ENCODE measurements at regions not wholly inside any gene's neighbourhood (a gene's known extent, or its start where the extent isn't known, plus 50 kb on each side); places are given as distances from the start of the nearest gene placed in this dataset.

GRCh38 chr6:120652506-120652905, 681.8 kb downstream of the TBC1D32 start:
- Histone ChIP-seq H3K9me2 (ENCODE audit: insufficient read depth, low read length) (no peaks in the 10 kb centered on the region), H4K20me1 (ENCODE audit: insufficient read depth) (no peaks in the 10 kb centered on the region), H3K9me3 (ENCODE audit: low read length) (no peaks in the 10 kb centered on the region), H3K27me3 (ENCODE audit: insufficient read depth, low read depth, low read length) (no peaks in the 10 kb centered on the region), H3F3A (ENCODE audit: insufficient read depth, low read length, poor library complexity, severe bottlenecking) (no peaks in the 10 kb centered on the region), H3K9ac (ENCODE audit: low read length) (no peak overlapping the region), H2AFZ (ENCODE audit: low read depth, low read length) (no peak overlapping the region), H3K4me2 (ENCODE audit: low read length) (no peak overlapping the region), H3K4me3 (ENCODE audit: low read length) (no peak overlapping the region), H3K79me2 (replicated peaks; ENCODE audit: insufficient read depth, low read length) (no peaks in the 10 kb centered on the region), H3K27ac (ENCODE audit: low read length) (no peak overlapping the region), H3K36me3 (ENCODE audit: insufficient read depth, low read length) (no peaks in the 10 kb centered on the region)
- no peak for TF ChIP-seq SMC3 (conservative IDR thresholded peaks at IDR 0.05; ENCODE audit: poor library complexity)
- TF ChIP-seq CTCF (IDR thresholded peaks at IDR 0.05; ENCODE audit: poor library complexity, severe bottlenecking): no peak
- TF ChIP-seq POLR2AphosphoS5 (IDR thresholded peaks at IDR 0.05): peak; percentile 74
- no peak for TF ChIP-seq REST (IDR thresholded peaks at IDR 0.05; ENCODE audit: borderline replicate concordance)
- no peak for TF ChIP-seq MXI1 (conservative IDR thresholded peaks at IDR 0.05; ENCODE audit: poor library complexity, severe bottlenecking)
- no peak for TF ChIP-seq EZH2 (IDR thresholded peaks at IDR 0.05; ENCODE audit: borderline replicate concordance, insufficient read depth, low read length, poor library complexity, severe bottlenecking)
- TF ChIP-seq EP300 (conservative IDR thresholded peaks at IDR 0.05; ENCODE audit: poor library complexity, severe bottlenecking): peak; percentile 90
- no peak for TF ChIP-seq TAF1 (IDR thresholded peaks at IDR 0.05; ENCODE audit: low read depth)

GRCh38 chr6:120648713-120649112, 685.6 kb downstream of the TBC1D32 start:
- H3K9me2 ChIP-seq (ENCODE audit: insufficient read depth, low read length): no peaks in the 10 kb centered on the region

More at GRCh38 chr6:120648713-120649112, 685.6 kb downstream of the TBC1D32 start:
- H3K79me2 ChIP-seq (replicated peaks; ENCODE audit: insufficient read depth, low read length): no peaks in the 10 kb centered on the region
- no peaks in the 10 kb centered on the region for H3K36me3 ChIP-seq (ENCODE audit: insufficient read depth, low read length)
- no peaks in the 10 kb centered on the region for H3F3A ChIP-seq (ENCODE audit: insufficient read depth, low read length, poor library complexity, severe bottlenecking)
- H4K20me1 ChIP-seq (ENCODE audit: insufficient read depth): no peaks in the 10 kb centered on the region
- H3K27me3 ChIP-seq (ENCODE audit: insufficient read depth, low read depth, low read length): no peaks in the 10 kb centered on the region
- H3K4me2 ChIP-seq (ENCODE audit: low read length): no peak overlapping the region
- no peak overlapping the region for H3K4me3 ChIP-seq (ENCODE audit: low read length)
- H3K27ac ChIP-seq (ENCODE audit: low read length): no peak overlapping the region
- no peak overlapping the region for H2AFZ ChIP-seq (ENCODE audit: low read depth, low read length)
- H3K9ac ChIP-seq (ENCODE audit: low read length): no peak overlapping the region
- no peaks in the 10 kb centered on the region for H3K9me3 ChIP-seq (ENCODE audit: low read length)
- no peak for TF ChIP-seq EZH2 (IDR thresholded peaks at IDR 0.05; ENCODE audit: borderline replicate concordance, insufficient read depth, low read length, poor library complexity, severe bottlenecking)
- TF ChIP-seq RAD21 (conservative IDR thresholded peaks at IDR 0.05): no peak
- no peak for TF ChIP-seq REST (IDR thresholded peaks at IDR 0.05; ENCODE audit: borderline replicate concordance)

Data from neural cell (in vitro differentiated cells).